ENCODE measurements at regions not wholly inside any gene's neighbourhood (a gene's known extent, or its start where the extent isn't known, plus 50 kb on each side); places are given as distances from the start of the nearest gene placed in this dataset.

- no peak for TF ChIP-seq CTCF (IDR thresholded peaks at IDR 0.05)
- no peak for TF ChIP-seq EZH2 (IDR thresholded peaks at IDR 0.05; ENCODE audit: borderline replicate concordance, insufficient read depth, low read depth, low read length, poor library complexity, severe bottlenecking)
These were observed 262.0 kb upstream of the PREP start for GRCh38 chr6:105664931-105665330.
